ENCODE measurements at regions not wholly inside any gene's neighbourhood (a gene's known extent, or its start where the extent isn't known, plus 50 kb on each side); places are given as distances from the start of the nearest gene placed in this dataset.

GRCh38 chr6:23410439-23410838 is 715.6 kb upstream of the NRSN1 start:
- Histone ChIP-seq H3K27me3 (ENCODE audit: control insufficient read depth, insufficient read depth, low read length) (no peaks in the 10 kb centered on the region), H3K4me1 (ENCODE audit: control insufficient read depth, insufficient read depth, low read length) (no peaks in the 10 kb centered on the region), H3K4me3 (ENCODE audit: low read length) (no peak overlapping the region), H3K36me3 (ENCODE audit: control insufficient read depth, insufficient read depth, low read length) (no peaks in the 10 kb centered on the region), H3K9ac (ENCODE audit: low read length) (no peak overlapping the region), H3K27ac (ENCODE audit: low read depth, low read length) (no peak overlapping the region)

- no peaks in the 10 kb centered on the region for H3K27me3 ChIP-seq (ENCODE audit: control insufficient read depth, insufficient read depth, low read length)
These were observed 713.2 kb upstream of the NRSN1 start for GRCh38 chr6:23412770-23413169.

GRCh38 chr6:23413327-23414050 is 712.5 kb upstream of the NRSN1 start:
- H3K4me1 ChIP-seq (ENCODE audit: control insufficient read depth, insufficient read depth, low read length), result no peaks in the 10 kb centered on the region
- no peaks in the 10 kb centered on the region for H3K36me3 ChIP-seq (ENCODE audit: control insufficient read depth, insufficient read depth, low read length)
- H3K27ac ChIP-seq (ENCODE audit: low read depth, low read length), result no peak overlapping the region
- no peaks in the 10 kb centered on the region for H3K27me3 ChIP-seq (ENCODE audit: control insufficient read depth, insufficient read depth, low read length)
- no peak overlapping the region for H3K9ac ChIP-seq (ENCODE audit: low read length)
- H3K4me3 ChIP-seq (ENCODE audit: low read length), result no peak overlapping the region

More at GRCh38 chr6:23412770-23413169, 713.2 kb upstream of the NRSN1 start:
- Histone ChIP-seq H3K9ac (ENCODE audit: low read length) (no peak overlapping the region), H3K4me1 (ENCODE audit: control insufficient read depth, insufficient read depth, low read length) (no peaks in the 10 kb centered on the region), H3K4me3 (ENCODE audit: low read length) (no peak overlapping the region), H3K36me3 (ENCODE audit: control insufficient read depth, insufficient read depth, low read length) (no peaks in the 10 kb centered on the region), H3K27ac (ENCODE audit: low read depth, low read length) (no peak overlapping the region)

- Histone ChIP-seq H3K36me3 (ENCODE audit: control insufficient read depth, insufficient read depth, low read length) (no peaks in the 10 kb centered on the region), H3K27me3 (ENCODE audit: control insufficient read depth, insufficient read depth, low read length) (no peaks in the 10 kb centered on the region), H3K9ac (ENCODE audit: low read length) (no peak overlapping the region), H3K4me3 (ENCODE audit: low read length) (no peak overlapping the region), H3K4me1 (ENCODE audit: control insufficient read depth, insufficient read depth, low read length) (no peaks in the 10 kb centered on the region), H3K27ac (ENCODE audit: low read depth, low read length) (no peak overlapping the region)
These were observed 712.0 kb upstream of the NRSN1 start for GRCh38 chr6:23414051-23414445.

GRCh38 chr6:23414922-23415321 is 711.1 kb upstream of the NRSN1 start:
- H3K9ac ChIP-seq (ENCODE audit: low read length), result no peak overlapping the region
- no peak overlapping the region for H3K4me3 ChIP-seq (ENCODE audit: low read length)
- no peak overlapping the region for H3K27ac ChIP-seq (ENCODE audit: low read depth, low read length)
- H3K36me3 ChIP-seq (ENCODE audit: control insufficient read depth, insufficient read depth, low read length), result no peaks in the 10 kb centered on the region
- H3K4me1 ChIP-seq (ENCODE audit: control insufficient read depth, insufficient read depth, low read length), result no peaks in the 10 kb centered on the region
- no peaks in the 10 kb centered on the region for H3K27me3 ChIP-seq (ENCODE audit: control insufficient read depth, insufficient read depth, low read length)

GRCh38 chr6:23415819-23416427 is 710.1 kb upstream of the NRSN1 start:
- H3K4me3 ChIP-seq (ENCODE audit: low read length), result no peak overlapping the region
- no peaks in the 10 kb centered on the region for H3K27me3 ChIP-seq (ENCODE audit: control insufficient read depth, insufficient read depth, low read length)
- H3K27ac ChIP-seq (ENCODE audit: low read depth, low read length), result no peak overlapping the region
- no peaks in the 10 kb centered on the region for H3K4me1 ChIP-seq (ENCODE audit: control insufficient read depth, insufficient read depth, low read length)
- H3K9ac ChIP-seq (ENCODE audit: low read length), result no peak overlapping the region
- no peaks in the 10 kb centered on the region for H3K36me3 ChIP-seq (ENCODE audit: control insufficient read depth, insufficient read depth, low read length)

GRCh38 chr6:23417133-23417532 is 708.9 kb upstream of the NRSN1 start:
- Histone ChIP-seq H3K27ac (ENCODE audit: low read depth, low read length) (no peak overlapping the region), H3K4me1 (ENCODE audit: control insufficient read depth, insufficient read depth, low read length) (no peaks in the 10 kb centered on the region), H3K36me3 (ENCODE audit: control insufficient read depth, insufficient read depth, low read length) (no peaks in the 10 kb centered on the region), H3K4me3 (ENCODE audit: low read length) (no peak overlapping the region), H3K9ac (ENCODE audit: low read length) (no peak overlapping the region), H3K27me3 (ENCODE audit: control insufficient read depth, insufficient read depth, low read length) (no peaks in the 10 kb centered on the region)

GRCh38 chr6:23418095-23418494 is 707.9 kb upstream of the NRSN1 start:
- Histone ChIP-seq H3K27me3 (ENCODE audit: control insufficient read depth, insufficient read depth, low read length) (no peaks in the 10 kb centered on the region), H3K4me1 (ENCODE audit: control insufficient read depth, insufficient read depth, low read length) (no peaks in the 10 kb centered on the region), H3K36me3 (ENCODE audit: control insufficient read depth, insufficient read depth, low read length) (no peaks in the 10 kb centered on the region), H3K27ac (ENCODE audit: low read depth, low read length) (no peak overlapping the region), H3K4me3 (ENCODE audit: low read length) (no peak overlapping the region), H3K9ac (ENCODE audit: low read length) (no peak overlapping the region)

- Histone ChIP-seq H3K4me1 (ENCODE audit: control insufficient read depth, insufficient read depth, low read length) (no peaks in the 10 kb centered on the region), H3K4me3 (ENCODE audit: low read length) (no peak overlapping the region), H3K36me3 (ENCODE audit: control insufficient read depth, insufficient read depth, low read length) (no peaks in the 10 kb centered on the region)
These were observed 707.0 kb upstream of the NRSN1 start for GRCh38 chr6:23419046-23419445.

GRCh38 chr6:23420659-23421350 is 705.2 kb upstream of the NRSN1 start:
- H3K36me3 ChIP-seq (ENCODE audit: control insufficient read depth, insufficient read depth, low read length), result no peaks in the 10 kb centered on the region
- no peak overlapping the region for H3K9ac ChIP-seq (ENCODE audit: low read length)
- H3K27ac ChIP-seq (ENCODE audit: low read depth, low read length), result no peak overlapping the region
- H3K27me3 ChIP-seq (ENCODE audit: control insufficient read depth, insufficient read depth, low read length), result no peaks in the 10 kb centered on the region
- no peaks in the 10 kb centered on the region for H3K4me1 ChIP-seq (ENCODE audit: control insufficient read depth, insufficient read depth, low read length)
- no peak overlapping the region for H3K4me3 ChIP-seq (ENCODE audit: low read length)

More at GRCh38 chr6:23419046-23419445, 707.0 kb upstream of the NRSN1 start:
- Histone ChIP-seq H3K27me3 (ENCODE audit: control insufficient read depth, insufficient read depth, low read length) (no peaks in the 10 kb centered on the region), H3K9ac (ENCODE audit: low read length) (no peak overlapping the region), H3K27ac (ENCODE audit: low read depth, low read length) (no peak overlapping the region)

- no peak overlapping the region for H3K4me3 ChIP-seq (ENCODE audit: low read length)
- no peaks in the 10 kb centered on the region for H3K27me3 ChIP-seq (ENCODE audit: control insufficient read depth, insufficient read depth, low read length)
- no peak overlapping the region for H3K9ac ChIP-seq (ENCODE audit: low read length)
- H3K4me1 ChIP-seq (ENCODE audit: control insufficient read depth, insufficient read depth, low read length), result no peaks in the 10 kb centered on the region
- no peak overlapping the region for H3K27ac ChIP-seq (ENCODE audit: low read depth, low read length)
- H3K36me3 ChIP-seq (ENCODE audit: control insufficient read depth, insufficient read depth, low read length), result no peaks in the 10 kb centered on the region
These were observed 701.4 kb upstream of the NRSN1 start for GRCh38 chr6:23424584-23424983.

GRCh38 chr6:23435126-23435525 is 690.9 kb upstream of the NRSN1 start:
- Histone ChIP-seq H3K4me1 (ENCODE audit: control insufficient read depth, insufficient read depth, low read length) (no peaks in the 10 kb centered on the region), H3K27me3 (ENCODE audit: control insufficient read depth, insufficient read depth, low read length) (no peaks in the 10 kb centered on the region), H3K4me3 (ENCODE audit: low read length) (no peak overlapping the region), H3K27ac (ENCODE audit: low read depth, low read length) (no peak overlapping the region), H3K9ac (ENCODE audit: low read length) (no peak overlapping the region), H3K36me3 (ENCODE audit: control insufficient read depth, insufficient read depth, low read length) (no peaks in the 10 kb centered on the region)
